HG02938 (cell line): ENCODE measurements at regions not wholly inside any gene's neighbourhood (a gene's known extent, or its start where the extent isn't known, plus 50 kb on each side); places are given as distances from the start of the nearest gene placed in this dataset.
"Not testable (repeated sequence)": the region's sequence is repeated elsewhere in the genome, so short reads cannot be mapped to it uniquely, and the experiment has no call there.

ENCODE experiments used
- ATAC-seq: cut with Tn5 transposase; IDR thresholded peaks from one replicate; pipeline ENCODE4 v1.9.1; 2021; ENCODE audit warnings: mild to moderate bottlenecking, moderate library complexity; ENCODE audit not compliant: unreplicated experiment

DNA sequence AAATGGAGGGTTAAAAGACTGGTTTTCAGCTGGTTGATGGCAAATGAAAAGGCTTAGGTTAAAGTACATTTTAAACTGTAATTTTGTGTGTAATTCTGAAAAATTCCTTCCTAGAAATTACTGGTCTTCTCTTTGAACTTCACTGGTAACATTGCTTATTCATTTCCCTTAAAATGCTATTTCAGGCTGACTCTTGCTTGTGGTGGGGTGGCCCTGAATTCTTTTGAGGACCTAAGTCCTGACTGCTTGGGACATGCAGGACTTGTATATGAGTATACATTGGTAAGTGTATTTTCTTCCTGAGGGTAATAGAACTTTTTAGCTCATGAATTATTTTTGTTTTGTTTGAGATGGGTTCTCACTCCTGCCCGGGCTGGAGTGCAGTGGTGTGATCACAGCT is 63.0 kb upstream of the ERV3-1 start:
- ATAC-seq = not testable (repeated sequence)

DNA sequence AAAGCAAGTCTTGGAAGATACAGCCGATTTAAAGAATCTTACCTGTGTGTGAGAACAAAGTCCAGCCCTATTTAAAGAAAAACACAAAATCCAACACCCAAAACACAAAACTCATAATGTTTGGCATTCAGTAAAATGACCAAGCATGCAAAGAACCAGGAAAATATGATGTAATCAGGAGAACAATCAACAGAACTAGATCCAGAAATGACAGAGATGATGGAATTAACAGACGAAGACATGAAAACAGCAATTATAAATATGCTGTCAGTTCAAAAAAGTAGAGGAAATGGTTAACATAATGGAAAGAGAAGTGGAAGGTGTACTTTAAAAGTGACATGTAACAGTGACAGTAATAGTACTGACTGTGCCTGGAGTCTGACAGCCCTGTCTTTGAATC is 56.1 kb upstream of the ERV3-1 start:
- ATAC-seq = not testable (repeated sequence)

DNA sequence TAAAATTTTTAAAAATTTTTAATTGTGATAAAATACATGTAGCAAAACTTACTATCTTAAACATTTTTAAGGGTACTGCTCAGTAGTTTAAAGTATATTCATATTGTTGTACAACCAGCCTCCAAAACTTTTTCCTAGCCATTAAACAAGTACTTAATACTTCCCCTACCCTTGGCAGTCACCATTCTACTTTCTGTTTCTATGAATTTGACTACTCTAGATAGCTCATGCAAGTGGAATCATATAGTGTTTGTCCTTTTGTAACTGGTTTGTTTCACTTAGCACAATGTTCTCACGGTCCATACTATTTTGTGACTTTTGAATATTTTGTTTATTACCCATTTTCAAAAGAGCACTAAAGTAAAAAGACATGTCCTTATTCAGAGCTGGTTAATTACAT is 52.8 kb upstream of the ERV3-1 start:
- ATAC-seq = not testable (repeated sequence)
